ENCODE measurements at regions not wholly inside any gene's neighbourhood (a gene's known extent, or its start where the extent isn't known, plus 50 kb on each side); places are given as distances from the start of the nearest gene placed in this dataset.

DNA sequence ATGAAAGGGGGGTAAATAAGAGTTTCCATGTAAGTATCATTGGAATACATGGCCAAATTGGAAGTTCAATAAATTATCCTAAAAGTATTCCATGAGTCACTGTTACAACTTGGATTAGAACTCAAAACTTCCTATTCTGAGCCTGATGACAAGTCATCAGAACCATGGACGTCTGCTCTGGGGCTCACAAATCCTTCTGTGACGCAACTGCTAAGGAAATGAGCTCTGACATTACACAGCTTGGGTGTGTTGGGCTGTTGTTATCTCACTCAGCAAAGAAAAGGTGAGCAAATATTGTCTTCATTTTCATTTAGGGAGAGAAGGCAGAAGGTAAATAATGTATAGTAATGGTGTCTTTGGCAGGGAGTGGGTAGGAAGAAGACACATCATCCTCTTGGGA, 214.8 kb upstream of the ADO start (continued):
- TF ChIP-seq FOSB (CRISPR knock-in tag; IDR thresholded peaks at IDR 0.05) (no peak), MAZ (IDR thresholded peaks at IDR 0.05; ENCODE audit: borderline replicate concordance, low read depth, low read length) (no peak), RFX5 (IDR thresholded peaks at IDR 0.05) (no peak), HOXB13 (CRISPR knock-in tag; IDR thresholded peaks at IDR 0.05; ENCODE audit: low read depth) (no peak)

DNA sequence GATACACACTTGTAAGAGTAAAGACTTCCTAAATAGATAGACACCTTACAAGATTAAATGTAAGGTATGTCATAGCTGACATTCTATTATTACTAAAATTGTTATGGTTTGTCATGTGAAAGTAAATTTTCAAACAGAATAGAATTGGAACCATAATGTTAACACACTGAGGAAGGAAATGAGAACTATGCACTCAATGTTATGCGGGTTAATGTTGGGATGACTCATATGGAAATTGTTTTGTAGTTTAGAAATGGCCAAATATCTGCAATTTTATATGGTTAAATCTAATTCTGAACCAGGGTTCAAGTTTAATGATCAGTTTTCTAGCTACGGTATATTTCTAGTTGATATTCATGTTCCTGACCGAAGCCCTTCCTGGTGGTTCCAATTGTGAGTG, 214.2 kb upstream of the ADO start:
- ATAC-seq = no peak
- no peak overlapping the region for H3K4me2 ChIP-seq
- no peak for FAIRE-seq
- CTCF ChIA-PET = interaction anchor here (0.8 to 3.2 kb wide), 4 partner anchors 22 to 568 kb away, joined by 3 to 14 read pairs (median 8); no protein-coding TSS in a partner anchor
- no peak for DNase-seq (ENCODE audit: low read depth in 1 of 2, low spot score in 1 of 2)
- POLR2A ChIA-PET = no interaction called here
- TF ChIP-seq, protein P1, sequence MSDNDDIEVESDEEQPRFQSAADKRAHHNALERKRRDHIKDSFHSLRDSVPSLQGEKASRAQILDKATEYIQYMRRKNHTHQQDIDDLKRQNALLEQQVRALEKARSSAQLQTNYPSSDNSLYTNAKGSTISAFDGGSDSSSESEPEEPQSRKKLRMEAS (IDR thresholded peaks at IDR 0.05) = no peak
- no peak for TF ChIP-seq POLR2A (IDR thresholded peaks at IDR 0.05; ENCODE audit: low read length)
- no peak for TF ChIP-seq PHF8 (IDR thresholded peaks at IDR 0.05; ENCODE audit: borderline replicate concordance, low read depth)
- no peak for TF ChIP-seq RFX5 (IDR thresholded peaks at IDR 0.05)
- TF ChIP-seq JUNB (IDR thresholded peaks at IDR 0.05) = no peak
- TF ChIP-seq FOSL2 (IDR thresholded peaks at IDR 0.05) = no peak
- TF ChIP-seq FOSL2 (CRISPR knock-in tag; IDR thresholded peaks at IDR 0.05) = no peak
- TF ChIP-seq, protein P2, sequence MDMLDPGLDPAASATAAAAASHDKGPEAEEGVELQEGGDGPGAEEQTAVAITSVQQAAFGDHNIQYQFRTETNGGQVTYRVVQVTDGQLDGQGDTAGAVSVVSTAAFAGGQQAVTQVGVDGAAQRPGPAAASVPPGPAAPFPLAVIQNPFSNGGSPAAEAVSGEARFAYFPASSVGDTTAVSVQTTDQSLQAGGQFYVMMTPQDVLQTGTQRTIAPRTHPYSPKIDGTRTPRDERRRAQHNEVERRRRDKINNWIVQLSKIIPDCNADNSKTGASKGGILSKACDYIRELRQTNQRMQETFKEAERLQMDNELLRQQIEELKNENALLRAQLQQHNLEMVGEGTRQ (IDR thresholded peaks at IDR 0.05) = no peak
- TF ChIP-seq, protein P3, sequence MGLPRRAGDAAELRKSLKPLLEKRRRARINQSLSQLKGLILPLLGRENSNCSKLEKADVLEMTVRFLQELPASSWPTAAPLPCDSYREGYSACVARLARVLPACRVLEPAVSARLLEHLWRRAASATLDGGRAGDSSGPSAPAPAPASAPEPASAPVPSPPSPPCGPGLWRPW (IDR thresholded peaks at IDR 0.05) = no peak
- TF ChIP-seq TP53 (CRISPR knock-in tag; IDR thresholded peaks at IDR 0.05) = no peak
- TF ChIP-seq HEYL (CRISPR knock-in tag; IDR thresholded peaks at IDR 0.05) = no peak
- TF ChIP-seq HOXA7 (CRISPR knock-in tag; IDR thresholded peaks at IDR 0.05) = no peak
- no peak for TF ChIP-seq ESRRA (IDR thresholded peaks at IDR 0.05; ENCODE audit: borderline replicate concordance, low read length)
- TF ChIP-seq RAD21 (conservative IDR thresholded peaks at IDR 0.05 in 1 of 2, IDR thresholded peaks at IDR 0.05 in 1 of 2) = no peak
- no peaks in the 10 kb centered on the region for H3K4me1 ChIP-seq
- 68% methylated on average over 3 of the region's 3 CpGs for WGBS (ENCODE audit: missing lambda C conversion rate)
- H3K27ac ChIP-seq = no peak overlapping the region
- no peak overlapping the region for H3K4me3 ChIP-seq
- no peaks in the 10 kb centered on the region for H3K9me3 ChIP-seq

DNA sequence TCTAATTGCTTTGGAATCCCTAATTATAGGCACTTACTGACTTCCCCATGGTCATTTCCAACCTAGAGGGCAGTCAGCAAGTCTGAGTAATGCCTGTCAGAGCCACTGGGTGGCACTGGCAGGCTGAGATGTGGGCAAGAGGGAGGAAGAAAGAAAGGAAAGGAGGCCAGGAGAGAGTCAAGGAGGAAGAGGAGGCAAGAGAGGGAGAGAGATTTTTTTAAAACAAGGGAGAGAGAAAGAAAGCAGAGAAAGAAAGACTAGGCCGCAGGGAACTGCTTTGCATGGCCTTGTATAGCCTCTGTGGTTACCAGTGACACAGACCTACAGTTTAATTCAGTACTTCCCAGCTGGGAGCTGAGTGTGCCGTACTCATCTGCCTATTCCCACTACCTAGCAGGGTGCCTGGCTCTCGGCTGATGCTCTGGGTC, 210.4 kb upstream of the ADO start:
- DNase-seq (ENCODE audit: low read depth in 1 of 2, low spot score in 1 of 2) (peak; percentile 26 to 58), FAIRE-seq (peak; percentile 79), ATAC-seq (peak; percentile 94 to 98)
- ChIA-PET CTCF (interaction anchor here (0.5 to 2.9 kb wide), 48 partner anchors 10 to 1518 kb away, joined by 3 to 42 read pairs (median 4); partner anchors contain the start of genes ADO and EGR2), POLR2A (no interaction called here)
- 33% methylated on average over 3 of the region's 3 CpGs for WGBS (ENCODE audit: missing lambda C conversion rate)
- H3K4me2 ChIP-seq = no peak overlapping the region
- no peaks in the 10 kb centered on the region for H3K4me1 ChIP-seq
- TF ChIP-seq CBX8 (IDR thresholded peaks at IDR 0.05) = no peak
- TF ChIP-seq, protein P4, sequence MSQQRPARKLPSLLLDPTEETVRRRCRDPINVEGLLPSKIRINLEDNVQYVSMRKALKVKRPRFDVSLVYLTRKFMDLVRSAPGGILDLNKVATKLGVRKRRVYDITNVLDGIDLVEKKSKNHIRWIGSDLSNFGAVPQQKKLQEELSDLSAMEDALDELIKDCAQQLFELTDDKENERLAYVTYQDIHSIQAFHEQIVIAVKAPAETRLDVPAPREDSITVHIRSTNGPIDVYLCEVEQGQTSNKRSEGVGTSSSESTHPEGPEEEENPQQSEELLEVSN (IDR thresholded peaks at IDR 0.05; ENCODE audit: borderline replicate concordance, low read depth) = no peak
- no peak for TF ChIP-seq CHD4 (IDR thresholded peaks at IDR 0.05; ENCODE audit: borderline replicate concordance)
- TF ChIP-seq MAZ (IDR thresholded peaks at IDR 0.05; ENCODE audit: borderline replicate concordance, low read depth, low read length) = no peak
- TF ChIP-seq EP300 (IDR thresholded peaks at IDR 0.05) = no peak
- TF ChIP-seq, protein P5, sequence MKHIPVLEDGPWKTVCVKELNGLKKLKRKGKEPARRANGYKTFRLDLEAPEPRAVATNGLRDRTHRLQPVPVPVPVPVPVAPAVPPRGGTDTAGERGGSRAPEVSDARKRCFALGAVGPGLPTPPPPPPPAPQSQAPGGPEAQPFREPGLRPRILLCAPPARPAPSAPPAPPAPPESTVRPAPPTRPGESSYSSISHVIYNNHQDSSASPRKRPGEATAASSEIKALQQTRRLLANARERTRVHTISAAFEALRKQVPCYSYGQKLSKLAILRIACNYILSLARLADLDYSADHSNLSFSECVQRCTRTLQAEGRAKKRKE (CRISPR knock-in tag; IDR thresholded peaks at IDR 0.05; ENCODE audit: low read depth) = no peak
- TF ChIP-seq, protein P6, sequence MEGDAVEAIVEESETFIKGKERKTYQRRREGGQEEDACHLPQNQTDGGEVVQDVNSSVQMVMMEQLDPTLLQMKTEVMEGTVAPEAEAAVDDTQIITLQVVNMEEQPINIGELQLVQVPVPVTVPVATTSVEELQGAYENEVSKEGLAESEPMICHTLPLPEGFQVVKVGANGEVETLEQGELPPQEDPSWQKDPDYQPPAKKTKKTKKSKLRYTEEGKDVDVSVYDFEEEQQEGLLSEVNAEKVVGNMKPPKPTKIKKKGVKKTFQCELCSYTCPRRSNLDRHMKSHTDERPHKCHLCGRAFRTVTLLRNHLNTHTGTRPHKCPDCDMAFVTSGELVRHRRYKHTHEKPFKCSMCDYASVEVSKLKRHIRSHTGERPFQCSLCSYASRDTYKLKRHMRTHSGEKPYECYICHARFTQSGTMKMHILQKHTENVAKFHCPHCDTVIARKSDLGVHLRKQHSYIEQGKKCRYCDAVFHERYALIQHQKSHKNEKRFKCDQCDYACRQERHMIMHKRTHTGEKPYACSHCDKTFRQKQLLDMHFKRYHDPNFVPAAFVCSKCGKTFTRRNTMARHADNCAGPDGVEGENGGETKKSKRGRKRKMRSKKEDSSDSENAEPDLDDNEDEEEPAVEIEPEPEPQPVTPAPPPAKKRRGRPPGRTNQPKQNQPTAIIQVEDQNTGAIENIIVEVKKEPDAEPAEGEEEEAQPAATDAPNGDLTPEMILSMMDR (IDR thresholded peaks at IDR 0.05) = peak; percentile 84
- peak; percentile 85 for TF ChIP-seq SMC3 (IDR thresholded peaks at IDR 0.05)
- TF ChIP-seq, protein P7, sequence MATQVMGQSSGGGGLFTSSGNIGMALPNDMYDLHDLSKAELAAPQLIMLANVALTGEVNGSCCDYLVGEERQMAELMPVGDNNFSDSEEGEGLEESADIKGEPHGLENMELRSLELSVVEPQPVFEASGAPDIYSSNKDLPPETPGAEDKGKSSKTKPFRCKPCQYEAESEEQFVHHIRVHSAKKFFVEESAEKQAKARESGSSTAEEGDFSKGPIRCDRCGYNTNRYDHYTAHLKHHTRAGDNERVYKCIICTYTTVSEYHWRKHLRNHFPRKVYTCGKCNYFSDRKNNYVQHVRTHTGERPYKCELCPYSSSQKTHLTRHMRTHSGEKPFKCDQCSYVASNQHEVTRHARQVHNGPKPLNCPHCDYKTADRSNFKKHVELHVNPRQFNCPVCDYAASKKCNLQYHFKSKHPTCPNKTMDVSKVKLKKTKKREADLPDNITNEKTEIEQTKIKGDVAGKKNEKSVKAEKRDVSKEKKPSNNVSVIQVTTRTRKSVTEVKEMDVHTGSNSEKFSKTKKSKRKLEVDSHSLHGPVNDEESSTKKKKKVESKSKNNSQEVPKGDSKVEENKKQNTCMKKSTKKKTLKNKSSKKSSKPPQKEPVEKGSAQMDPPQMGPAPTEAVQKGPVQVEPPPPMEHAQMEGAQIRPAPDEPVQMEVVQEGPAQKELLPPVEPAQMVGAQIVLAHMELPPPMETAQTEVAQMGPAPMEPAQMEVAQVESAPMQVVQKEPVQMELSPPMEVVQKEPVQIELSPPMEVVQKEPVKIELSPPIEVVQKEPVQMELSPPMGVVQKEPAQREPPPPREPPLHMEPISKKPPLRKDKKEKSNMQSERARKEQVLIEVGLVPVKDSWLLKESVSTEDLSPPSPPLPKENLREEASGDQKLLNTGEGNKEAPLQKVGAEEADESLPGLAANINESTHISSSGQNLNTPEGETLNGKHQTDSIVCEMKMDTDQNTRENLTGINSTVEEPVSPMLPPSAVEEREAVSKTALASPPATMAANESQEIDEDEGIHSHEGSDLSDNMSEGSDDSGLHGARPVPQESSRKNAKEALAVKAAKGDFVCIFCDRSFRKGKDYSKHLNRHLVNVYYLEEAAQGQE (IDR thresholded peaks at IDR 0.05) = no peak
- peak; percentile 88 to 96 for TF ChIP-seq RAD21 (conservative IDR thresholded peaks at IDR 0.05 in 1 of 2, IDR thresholded peaks at IDR 0.05 in 1 of 2)
- TF ChIP-seq NFE2L2 (conservative IDR thresholded peaks at IDR 0.05; ENCODE audit: low read length) = no peak
- no peak for TF ChIP-seq ZFP36 (IDR thresholded peaks at IDR 0.05; ENCODE audit: borderline replicate concordance, partially characterized antibody)
- TF ChIP-seq, protein P8, sequence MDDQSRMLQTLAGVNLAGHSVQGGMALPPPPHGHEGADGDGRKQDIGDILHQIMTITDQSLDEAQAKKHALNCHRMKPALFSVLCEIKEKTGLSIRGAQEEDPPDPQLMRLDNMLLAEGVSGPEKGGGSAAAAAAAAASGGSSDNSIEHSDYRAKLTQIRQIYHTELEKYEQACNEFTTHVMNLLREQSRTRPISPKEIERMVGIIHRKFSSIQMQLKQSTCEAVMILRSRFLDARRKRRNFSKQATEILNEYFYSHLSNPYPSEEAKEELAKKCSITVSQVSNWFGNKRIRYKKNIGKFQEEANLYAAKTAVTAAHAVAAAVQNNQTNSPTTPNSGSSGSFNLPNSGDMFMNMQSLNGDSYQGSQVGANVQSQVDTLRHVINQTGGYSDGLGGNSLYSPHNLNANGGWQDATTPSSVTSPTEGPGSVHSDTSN (IDR thresholded peaks at IDR 0.05) = no peak
- no peaks in the 10 kb centered on the region for H3K9me3 ChIP-seq
- no peak overlapping the region for H3K27ac ChIP-seq
- no peak overlapping the region for H3K4me3 ChIP-seq
